Lung (tissue), 11 donors: ENCODE measurements at regions not wholly inside any gene's neighbourhood (a gene's known extent, or its start where the extent isn't known, plus 50 kb on each side); places are given as distances from the start of the nearest gene placed in this dataset.
A peak's percentile ranks its signal among the peaks of the same experiment; 100 is the strongest.

Source experiments
- ATAC-seq: fragments of 200-7000 bp; cut with Tn5 transposase; one replicate; pipeline ENCODE4 v1.9.1; 2020; ENCODE audit warnings: moderate number of reproducible peaks; ENCODE audit not compliant: insufficient read depth, low FRiP score
- DNase-seq, 3 donors: peaks; one replicate each; pipeline ENCODE4 v3.0.0-alpha.2; 2013 to 2017
- H3K27ac ChIP-seq, 2 donors: one replicate each; pipeline ENCODE4 v1.5.1; 2013; ENCODE audit warnings: mild to moderate bottlenecking in 2 of 2, moderate library complexity in 2 of 2, control low read depth in 1 of 2, inconsistent platforms in 1 of 2, low read depth in 1 of 2, low read length in 1 of 2
- H3K27me3 ChIP-seq, 3 donors: one replicate each; pipeline ENCODE4 v1.5.1; 2013; ENCODE audit warnings: low read length in 2 of 3; ENCODE audit not compliant: control insufficient read depth in 3 of 3, insufficient read depth in 3 of 3
- H3K36me3 ChIP-seq, 4 donors: one replicate each; pipeline ENCODE4 v1.5.1; 2013; ENCODE audit warnings: low read length in 4 of 4, mild to moderate bottlenecking in 1 of 4, moderate library complexity in 1 of 4; ENCODE audit not compliant: control insufficient read depth in 4 of 4, insufficient read depth in 4 of 4
- H3K4me1 ChIP-seq, 5 donors: one replicate each; pipeline ENCODE4 v1.5.1; 2013; ENCODE audit warnings: low read length in 5 of 5, mild to moderate bottlenecking in 2 of 5, moderate library complexity in 1 of 5; ENCODE audit not compliant: control insufficient read depth in 5 of 5, insufficient read depth in 5 of 5
- H3K4me3 ChIP-seq: one replicate; pipeline ENCODE4 v1.5.1; 2013; ENCODE audit warnings: mild to moderate bottlenecking, control low read depth, moderate library complexity
- H3K9ac ChIP-seq, 2 donors: one replicate each; pipeline ENCODE4 v1.5.1; 2013; ENCODE audit warnings: low read length in 2 of 2, control low read depth in 1 of 2; ENCODE audit not compliant: insufficient read depth in 1 of 2
- H3K9me3 ChIP-seq, 4 donors: one replicate each; pipeline ENCODE4 v1.5.1; 2013; ENCODE audit warnings: low read length in 3 of 4, mild to moderate bottlenecking in 1 of 4, moderate library complexity in 1 of 4; ENCODE audit not compliant: control insufficient read depth in 4 of 4, insufficient read depth in 3 of 4
- WGBS, 2 donors: extraction: QIAGEN DNeasy Blood & Tissue Kit; methylation state at CpG; one replicate each; pipeline ENCODE4 v1.1.7; 2013; 5-methylcytosine and 5-hydroxymethylcytosine counted together
- TF ChIP-seq, protein P1 (sequence below): IDR thresholded peaks from 2 replicates; pipeline ENCODE4 v1.5.1; 2012; ENCODE audit warnings: mild to moderate bottlenecking; ENCODE audit errors: control extremely low read depth, extremely low read depth
- donor health status: control.
- donor health status: control.
- donor health status: Bipolar disorder and iron deficiency.
- donor health status: healthy.
- donor health status: DM: yes; HTN: yes; CAD: no.

DNA sequence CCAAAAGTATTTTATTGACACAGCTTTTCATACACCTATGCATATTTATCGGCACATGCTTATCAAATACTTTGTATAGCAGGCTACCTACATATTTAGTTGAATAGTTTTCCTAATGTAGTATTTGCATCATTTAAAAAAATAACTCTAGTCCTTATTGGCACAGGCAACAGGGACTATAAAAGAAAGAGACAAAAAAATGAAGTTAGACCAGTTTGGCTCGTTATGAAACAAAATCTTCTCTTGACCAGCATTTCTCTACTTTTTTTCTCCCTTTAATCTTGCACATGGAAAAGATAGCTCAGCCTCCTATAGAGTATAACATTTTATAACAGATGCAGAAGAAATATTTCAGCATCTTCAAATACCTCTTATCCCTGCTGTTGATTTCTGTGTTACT is 794.8 kb upstream of the MIR17HG start:
- Histone ChIP-seq H3K4me3 (no peak overlapping the region), H3K36me3 (no peaks in the 10 kb centered on the region), H3K27me3 (no peaks in the 10 kb centered on the region), H3K4me1 (no peaks in the 10 kb centered on the region), H3K9ac (no peak overlapping the region), H3K9me3 (peaks cover 0 to 2% (median 0%) of the 10 kb centered on the region in 4 donors), H3K27ac (no peak overlapping the region)
- TF ChIP-seq, protein P1, sequence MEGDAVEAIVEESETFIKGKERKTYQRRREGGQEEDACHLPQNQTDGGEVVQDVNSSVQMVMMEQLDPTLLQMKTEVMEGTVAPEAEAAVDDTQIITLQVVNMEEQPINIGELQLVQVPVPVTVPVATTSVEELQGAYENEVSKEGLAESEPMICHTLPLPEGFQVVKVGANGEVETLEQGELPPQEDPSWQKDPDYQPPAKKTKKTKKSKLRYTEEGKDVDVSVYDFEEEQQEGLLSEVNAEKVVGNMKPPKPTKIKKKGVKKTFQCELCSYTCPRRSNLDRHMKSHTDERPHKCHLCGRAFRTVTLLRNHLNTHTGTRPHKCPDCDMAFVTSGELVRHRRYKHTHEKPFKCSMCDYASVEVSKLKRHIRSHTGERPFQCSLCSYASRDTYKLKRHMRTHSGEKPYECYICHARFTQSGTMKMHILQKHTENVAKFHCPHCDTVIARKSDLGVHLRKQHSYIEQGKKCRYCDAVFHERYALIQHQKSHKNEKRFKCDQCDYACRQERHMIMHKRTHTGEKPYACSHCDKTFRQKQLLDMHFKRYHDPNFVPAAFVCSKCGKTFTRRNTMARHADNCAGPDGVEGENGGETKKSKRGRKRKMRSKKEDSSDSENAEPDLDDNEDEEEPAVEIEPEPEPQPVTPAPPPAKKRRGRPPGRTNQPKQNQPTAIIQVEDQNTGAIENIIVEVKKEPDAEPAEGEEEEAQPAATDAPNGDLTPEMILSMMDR = no peak
- peak in 2 of 3 donors; percentile 36 to 58 for DNase-seq
- no peak for ATAC-seq
- WGBS, 2 donors = 57 to 75% methylated on average over 2 of the region's 2 CpGs

DNA sequence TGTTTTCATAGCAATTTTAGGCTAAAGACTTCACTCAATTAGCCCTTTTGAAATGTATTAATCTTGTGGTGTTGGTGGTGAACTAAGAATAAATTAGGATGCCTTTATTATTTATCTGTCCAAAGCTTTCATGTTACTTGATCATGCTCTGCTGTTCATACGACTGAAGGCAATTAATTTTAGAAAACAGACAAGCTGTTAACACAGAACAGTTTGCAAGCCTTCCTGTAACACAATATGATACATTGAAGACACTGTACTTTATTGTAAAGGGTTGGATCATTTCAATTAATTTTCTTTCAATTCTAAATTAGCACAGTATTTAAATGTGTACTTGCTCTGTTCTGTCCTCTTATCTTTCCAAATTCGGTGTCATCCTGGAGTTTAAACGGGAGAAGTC is 794.3 kb upstream of the MIR17HG start:
- Histone ChIP-seq H3K9ac (no peak overlapping the region), H3K27me3 (no peaks in the 10 kb centered on the region), H3K36me3 (no peaks in the 10 kb centered on the region), H3K4me3 (no peak overlapping the region), H3K4me1 (no peaks in the 10 kb centered on the region), H3K27ac (no peak overlapping the region), H3K9me3 (no peaks in the 10 kb centered on the region)
- ATAC-seq (no peak), DNase-seq (no peak)
- TF ChIP-seq, protein P1 = no peak
- 47 to 65% methylated on average over 3 of the region's 3 CpGs for WGBS, 2 donors

DNA sequence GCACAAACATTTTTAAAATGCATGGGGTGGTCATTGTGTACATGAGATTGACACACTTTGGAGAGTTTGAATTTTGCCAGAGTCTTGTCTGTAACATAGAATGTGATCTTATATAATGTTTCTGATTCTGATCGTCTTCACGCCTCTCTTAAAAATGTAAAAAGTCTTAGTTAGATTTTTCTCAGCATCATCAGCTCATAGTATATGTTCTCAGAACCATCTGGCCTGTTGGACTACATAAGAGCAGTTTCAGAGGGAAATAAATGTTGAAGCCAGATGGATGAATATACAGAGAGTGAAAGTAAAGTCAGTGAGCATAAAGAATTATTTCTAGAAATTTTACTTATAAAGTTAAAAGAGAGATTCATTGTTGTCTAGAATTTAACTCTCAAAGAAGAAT is 789.9 kb upstream of the MIR17HG start:
- Histone ChIP-seq H3K27ac (no peak overlapping the region), H3K4me3 (no peak overlapping the region), H3K4me1 (no peaks in the 10 kb centered on the region), H3K9ac (no peak overlapping the region), H3K9me3 (no peaks in the 10 kb centered on the region), H3K27me3 (no peaks in the 10 kb centered on the region), H3K36me3 (no peaks in the 10 kb centered on the region)
- WGBS, 2 donors = 92 to 96% methylated on average over 2 of the region's 2 CpGs
- ATAC-seq (no peak), DNase-seq (no peak)
- TF ChIP-seq, protein P1 = no peak

DNA sequence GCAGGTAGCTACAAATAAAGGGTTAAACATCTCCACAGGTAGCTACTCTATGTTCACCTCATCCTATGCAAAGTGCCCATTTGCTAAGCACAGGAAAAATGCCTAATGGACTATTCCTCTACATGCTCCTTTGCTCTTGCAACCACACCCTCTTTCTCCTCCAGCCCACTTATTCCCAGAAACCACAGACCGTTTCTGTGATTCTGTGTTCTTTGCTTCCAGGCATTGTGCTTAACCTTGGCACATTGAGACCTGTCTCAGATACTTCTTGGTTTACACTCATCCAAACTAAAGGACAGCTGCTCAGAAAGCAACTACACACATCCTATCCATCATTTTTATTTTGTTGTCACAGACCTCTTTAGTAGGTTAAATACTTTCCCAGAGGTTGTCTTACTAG is 785.0 kb upstream of the MIR17HG start:
- DNase-seq (no peak), ATAC-seq (no peak)
- Histone ChIP-seq H3K4me3 (no peak overlapping the region), H3K9ac (no peak overlapping the region), H3K27ac (no peak overlapping the region), H3K27me3 (no peaks in the 10 kb centered on the region), H3K36me3 (no peaks in the 10 kb centered on the region), H3K4me1 (no peaks in the 10 kb centered on the region), H3K9me3 (peaks cover 0 to 2% (median 0%) of the 10 kb centered on the region in 4 donors)
- 47 to 70% methylated on average over 1 of the region's 1 CpG for WGBS, 2 donors
- TF ChIP-seq, protein P1 = no peak
